ENCODE measurements at regions not wholly inside any gene's neighbourhood (a gene's known extent, or its start where the extent isn't known, plus 50 kb on each side); places are given as distances from the start of the nearest gene placed in this dataset.

GRCh38 chr3:35970793-35971192 lies 331.5 kb downstream of the ARPP21 start:
- Histone ChIP-seq H3K27ac (ENCODE audit: low read depth, low read length) (no peak overlapping the region), H3K36me3 (ENCODE audit: control insufficient read depth in 2 of 4, insufficient read depth in 4 of 4, low read length in 3 of 4) (no peaks in the 10 kb centered on the region), H3K4me2 (ENCODE audit: insufficient read depth in 1 of 2, low read depth in 2 of 2, low read length in 2 of 2) (no peak overlapping the region), H4K91ac (replicated peaks; ENCODE audit: insufficient read length, low read length) (no peak overlapping the region), H3K9ac (replicated peaks in 1 of 4; ENCODE audit: extremely low read depth in 1 of 4, low read depth in 3 of 4, low read length in 3 of 4) (no peak overlapping the region), H4K5ac (ENCODE audit: insufficient read length, low read depth, low read length) (no peak overlapping the region), H3K27me3 (replicated peaks in 1 of 4; ENCODE audit: control insufficient read depth in 3 of 4, extremely low read depth in 1 of 4, insufficient read depth in 3 of 4, low read length in 3 of 4) (no peaks in the 10 kb centered on the region), H2AFZ (ENCODE audit: low read length) (no peak overlapping the region), H3K9me3 (ENCODE audit: insufficient read depth in 2 of 2, low read depth in 1 of 2, low read length in 1 of 2) (no peaks in the 10 kb centered on the region), H3K23me2 (ENCODE audit: low read depth, low read length) (no peaks in the 10 kb centered on the region), H3K23ac (ENCODE audit: insufficient read length) (no peak overlapping the region), H3K4me1 (replicated peaks in 1 of 4; ENCODE audit: control insufficient read depth in 3 of 4, insufficient read depth in 4 of 4, low read length in 3 of 4) (no peaks in the 10 kb centered on the region), H3K56ac (replicated peaks; ENCODE audit: insufficient read length, low read depth, low read length) (no peak overlapping the region), H2BK20ac (ENCODE audit: low read length) (no peak overlapping the region), H4K20me1 (replicated peaks in 1 of 2; ENCODE audit: control insufficient read depth in 1 of 2, insufficient read depth in 2 of 2, low read length in 2 of 2) (no peaks in the 10 kb centered on the region), H2BK12ac (ENCODE audit: low read depth, low read length) (no peak overlapping the region), H3K4ac (replicated peaks; ENCODE audit: insufficient read length, low read depth, low read length) (no peak overlapping the region), H2BK5ac (ENCODE audit: low read depth, low read length) (no peak overlapping the region), H3K4me3 (ENCODE audit: extremely low read depth in 1 of 4, insufficient read depth in 2 of 4, low read depth in 3 of 4, low read length in 4 of 4) (no peak overlapping the region), H4K8ac (ENCODE audit: extremely low read depth, insufficient read depth, low read length) (no peak overlapping the region), H3K79me1 (ENCODE audit: low read depth, low read length) (no peaks in the 10 kb centered on the region), H2BK15ac (ENCODE audit: low read length) (no peak overlapping the region), H2AK5ac (ENCODE audit: low read depth, low read length) (no peak overlapping the region), H3K14ac (ENCODE audit: insufficient read length) (no peak overlapping the region), H3K18ac (ENCODE audit: extremely low read depth, low read length) (no peak overlapping the region), H2BK120ac (replicated peaks; ENCODE audit: low read depth, low read length) (no peak overlapping the region), H3K79me2 (ENCODE audit: control insufficient read depth in 1 of 2, insufficient read depth in 2 of 2, low read length in 2 of 2) (no peaks in the 10 kb centered on the region)
- FAIRE-seq (no peak), DNase-seq (ENCODE audit: low read depth in 1 of 2, low spot score in 2 of 2) (no peak)
- WGBS, 2 experiments (ENCODE audit: extremely low coverage in 1 of 2, insufficient coverage in 1 of 2, insufficient read length in 1 of 2, insufficient replicate concordance in 2 of 2, low coverage in 1 of 2, low lambda C conversion rate in 2 of 2, missing lambda C conversion rate in 1 of 2): 96% methylated on average over 2 of the region's 2 CpGs; no CpG with 5 or more reads in 1 of the 2 experiments
- ChIA-PET CTCF (ENCODE audit: partially characterized antibody) (interaction anchor here (0.8 kb wide), 1 partner anchor 153 kb away, joined by 3 read pairs; no protein-coding TSS in a partner anchor), POLR2A (ENCODE audit: partially characterized antibody) (no interaction called here)
- no peak for TF ChIP-seq USF2 (IDR thresholded peaks at IDR 0.05; ENCODE audit: low read length)
- no peak for TF ChIP-seq RNF2 (IDR thresholded peaks at IDR 0.05; ENCODE audit: borderline replicate concordance, low read depth, low read length, missing control alignments, poor library complexity, severe bottlenecking)
- TF ChIP-seq SP1 (IDR thresholded peaks at IDR 0.05; ENCODE audit: low read depth, low read length): no peak
- TF ChIP-seq NANOG (IDR thresholded peaks at IDR 0.05; ENCODE audit: insufficient read depth, low read depth, low read length, poor library complexity, severe bottlenecking): no peak
- no peak for TF ChIP-seq HDAC6 (IDR thresholded peaks at IDR 0.05; ENCODE audit: low read depth, low read length)
- no peak for TF ChIP-seq KDM1A (IDR thresholded peaks at IDR 0.05; ENCODE audit: borderline replicate concordance, low read length)
- no peak for TF ChIP-seq E2F6 (IDR thresholded peaks at IDR 0.05)
- TF ChIP-seq SP2 (IDR thresholded peaks at IDR 0.05; ENCODE audit: low read length): no peak
- no peak for TF ChIP-seq BACH1 (IDR thresholded peaks at IDR 0.05; ENCODE audit: low read length)
- TF ChIP-seq ATF2 (IDR thresholded peaks at IDR 0.05; ENCODE audit: low read length): no peak
- TF ChIP-seq EP300 (IDR thresholded peaks at IDR 0.05; ENCODE audit: borderline replicate concordance in 1 of 2, low read depth in 2 of 2, low read length in 2 of 2): no peak

Data from H1 (cell line).